Hippocampal formation (tissue), 2 donors: ENCODE measurements at regions not wholly inside any gene's neighbourhood (a gene's known extent, or its start where the extent isn't known, plus 50 kb on each side); places are given as distances from the start of the nearest gene placed in this dataset.
"Not testable (repeated sequence)": the region's sequence is repeated elsewhere in the genome, so short reads cannot be mapped to it uniquely, and the experiment has no call there.

ENCODE experiments used
- DNase-seq, 2 donors: peaks; one replicate each; lab custom pipeline; 2025; lab: John Stamatoyannopoulos, UW

DNA sequence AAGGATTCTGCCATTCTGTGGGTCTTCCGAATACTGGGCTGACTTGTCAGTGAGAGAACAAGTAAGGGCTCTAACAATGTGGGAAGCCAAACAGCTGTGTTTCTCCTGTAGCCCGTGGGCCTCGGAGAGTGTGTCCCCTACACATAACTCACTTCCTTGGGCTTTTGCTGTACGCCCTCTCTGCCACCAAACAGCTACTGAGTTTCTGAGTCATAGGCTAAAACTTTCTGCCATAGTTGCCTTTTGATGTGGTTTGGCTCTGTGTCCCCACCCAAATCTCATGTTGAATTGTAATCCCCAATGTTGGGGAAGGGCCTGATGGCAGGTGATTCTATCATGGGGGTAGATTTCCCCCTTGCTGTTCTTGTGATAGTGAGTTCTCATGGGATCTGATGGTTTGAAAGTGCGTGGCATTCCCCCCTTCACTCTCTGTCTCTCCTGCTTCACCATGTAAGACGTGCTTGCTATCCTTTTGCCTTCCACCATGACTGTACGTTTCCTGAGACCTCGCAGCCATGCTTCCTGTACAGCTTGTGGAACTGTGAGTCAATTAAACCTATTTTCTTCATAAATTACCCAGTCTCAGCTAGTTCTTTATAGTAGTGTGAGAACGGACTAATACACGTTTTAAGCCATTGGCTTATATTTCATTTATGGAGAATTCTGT lies 194.8 kb upstream of the HMCN1 start:
- no peak for DNase-seq

DNA sequence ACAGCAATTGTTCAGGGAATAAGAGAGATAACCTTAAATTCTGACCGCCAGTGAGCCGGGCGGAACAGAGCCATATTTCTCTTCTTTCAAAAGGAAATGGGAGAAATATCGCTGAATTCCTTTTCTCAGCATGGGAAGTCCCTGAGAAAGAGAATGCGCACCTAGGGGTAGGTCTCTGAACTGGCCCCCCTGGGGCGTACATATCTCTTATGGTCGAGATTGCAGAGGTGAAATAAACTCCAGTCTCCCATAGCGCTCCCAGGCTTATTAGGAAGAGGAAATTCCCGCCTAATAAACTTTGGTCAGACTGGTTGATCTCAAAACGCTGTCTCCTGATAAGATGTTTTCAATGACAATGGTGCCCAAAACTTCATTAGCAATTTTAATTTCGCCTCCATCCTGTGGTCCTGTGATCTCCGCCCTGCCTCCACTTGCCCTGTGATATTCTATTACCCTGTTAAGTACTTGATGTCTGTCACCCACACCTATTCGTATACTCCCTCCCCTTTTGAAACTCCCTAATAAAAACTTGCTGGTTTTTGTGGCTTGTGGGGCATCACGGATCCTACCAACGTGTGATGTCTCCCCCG lies 195.8 kb upstream of the HMCN1 start:
- not testable (repeated sequence) for DNase-seq

DNA sequence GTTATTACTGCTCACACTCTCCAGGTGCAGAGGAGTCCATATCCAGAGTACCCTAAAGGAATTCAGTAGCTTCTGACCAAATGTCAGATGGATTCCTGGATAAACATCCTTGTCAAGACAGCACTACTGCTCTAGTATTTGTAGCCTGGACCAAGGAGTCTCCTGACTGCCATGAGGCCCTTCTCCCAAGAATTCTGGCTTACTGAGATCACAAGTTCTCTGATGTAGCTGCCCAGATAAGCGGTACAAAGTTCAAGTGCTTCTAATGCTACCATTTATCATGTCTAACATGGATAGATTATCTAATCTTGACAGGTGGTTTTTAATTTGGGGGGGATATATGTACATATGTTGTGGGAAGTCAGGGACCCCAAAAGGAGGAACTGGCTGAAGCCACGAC lies 196.6 kb upstream of the HMCN1 start:
- DNase-seq: no peak

DNA sequence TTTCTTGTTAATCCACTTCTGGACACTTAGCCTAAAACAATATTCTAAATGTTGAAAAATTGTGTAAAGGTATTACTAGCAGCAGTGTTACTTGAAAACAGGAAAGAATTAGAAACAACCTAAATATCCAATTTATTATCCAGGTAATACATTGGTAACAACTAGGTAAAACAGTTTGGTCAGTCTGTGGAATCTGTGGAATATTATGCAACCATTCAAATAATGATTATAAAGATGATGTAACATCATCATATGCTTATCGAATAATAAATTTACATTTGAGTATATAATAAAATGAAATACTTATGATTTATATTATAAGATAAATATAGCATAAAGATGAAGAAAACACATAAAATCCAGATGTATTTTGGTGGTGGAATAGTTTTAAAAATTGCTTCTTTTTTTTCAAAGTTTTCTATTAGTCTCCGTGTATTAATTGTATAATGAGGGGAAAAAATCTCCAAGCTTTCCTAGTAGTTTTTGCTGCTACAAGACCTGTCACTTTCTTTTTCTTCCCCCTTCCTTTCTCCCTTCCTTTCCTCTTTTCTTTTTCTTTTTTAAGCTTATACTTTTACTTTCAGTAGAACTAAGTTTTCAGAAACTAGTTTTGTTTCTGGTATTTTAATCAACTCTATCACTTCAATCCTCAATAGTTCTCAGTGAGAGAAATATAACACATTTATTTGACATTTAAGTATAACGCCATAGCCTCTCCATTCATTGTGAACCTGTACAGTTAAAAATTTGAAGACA lies 197.8 kb upstream of the HMCN1 start:
- DNase-seq: no peak

DNA sequence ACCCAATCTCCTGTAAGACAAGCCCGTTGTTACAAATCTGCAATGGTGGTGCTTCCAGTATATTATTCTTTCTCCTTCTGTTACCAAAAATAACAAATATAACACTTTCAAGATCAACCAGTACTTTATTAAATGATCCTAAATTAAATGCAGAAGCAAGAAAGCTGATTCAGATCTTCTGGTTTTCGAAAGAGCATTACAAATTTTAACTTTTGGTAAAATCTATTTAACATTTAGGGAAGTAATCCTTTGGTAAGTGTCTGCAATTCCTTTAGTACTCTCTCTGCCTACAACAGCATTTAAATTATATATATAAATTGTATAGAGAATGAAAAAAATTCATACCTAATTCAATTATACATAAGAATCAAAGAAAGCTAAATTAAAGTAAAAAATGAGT lies 198.6 kb upstream of the HMCN1 start:
- DNase-seq: no peak

DNA sequence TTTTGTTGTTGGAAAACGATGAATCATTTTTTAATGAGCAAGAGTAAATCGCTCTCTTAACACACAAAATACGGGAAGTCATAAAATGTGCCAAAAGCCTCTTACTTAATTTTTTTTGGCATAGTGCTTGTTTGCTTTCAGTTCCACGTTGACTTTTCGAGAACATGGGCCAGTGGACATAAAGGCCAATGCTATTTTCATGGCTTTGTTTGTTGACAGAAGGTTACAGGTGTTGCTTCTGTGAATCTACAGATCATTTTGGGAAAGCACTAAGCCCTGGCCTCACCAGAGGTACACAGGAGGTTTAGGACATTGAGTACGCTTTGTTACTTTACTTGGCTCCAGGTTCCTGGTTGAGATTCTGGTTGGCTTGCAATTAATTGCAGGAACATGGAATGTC lies 199.4 kb upstream of the HMCN1 start:
- DNase-seq: no peak

DNA sequence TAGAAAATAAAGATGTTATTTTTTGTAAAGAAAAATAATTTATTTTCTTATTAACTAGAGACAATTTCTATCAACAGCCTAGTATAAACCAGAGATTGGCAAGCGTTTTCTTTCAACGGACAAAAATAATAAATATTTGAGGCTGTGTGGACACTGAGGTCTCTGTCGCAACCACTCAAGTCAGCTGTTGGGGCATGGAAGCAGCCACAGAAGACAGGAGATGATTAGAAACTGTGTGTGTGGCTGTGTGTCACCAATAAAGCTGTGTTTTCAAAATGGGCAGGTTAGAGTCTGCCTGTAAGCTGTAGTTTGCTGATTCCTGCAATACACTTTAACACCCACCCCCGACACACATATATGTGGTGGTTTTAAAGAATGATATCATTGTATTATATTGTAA lies 200.6 kb upstream of the HMCN1 start:
- DNase-seq: no peak

DNA sequence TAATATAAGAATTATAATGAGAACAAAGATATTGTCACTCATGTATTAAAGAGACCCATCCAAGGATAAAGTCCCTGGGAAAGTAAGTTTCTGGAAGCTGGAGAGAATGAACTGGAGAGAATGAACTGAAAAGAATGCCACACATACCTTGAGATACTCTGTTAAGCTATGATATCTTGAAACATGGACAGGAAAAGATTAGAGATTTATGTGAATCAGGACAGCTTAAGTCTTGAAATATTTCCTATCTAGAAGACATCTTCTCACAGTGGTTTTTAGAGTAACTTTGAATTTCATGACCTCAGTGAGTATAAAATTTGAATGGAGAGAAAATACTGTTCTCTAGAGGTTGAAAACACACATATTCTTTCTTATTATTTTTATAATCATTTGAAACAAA lies 201.3 kb upstream of the HMCN1 start:
- no peak for DNase-seq

DNA sequence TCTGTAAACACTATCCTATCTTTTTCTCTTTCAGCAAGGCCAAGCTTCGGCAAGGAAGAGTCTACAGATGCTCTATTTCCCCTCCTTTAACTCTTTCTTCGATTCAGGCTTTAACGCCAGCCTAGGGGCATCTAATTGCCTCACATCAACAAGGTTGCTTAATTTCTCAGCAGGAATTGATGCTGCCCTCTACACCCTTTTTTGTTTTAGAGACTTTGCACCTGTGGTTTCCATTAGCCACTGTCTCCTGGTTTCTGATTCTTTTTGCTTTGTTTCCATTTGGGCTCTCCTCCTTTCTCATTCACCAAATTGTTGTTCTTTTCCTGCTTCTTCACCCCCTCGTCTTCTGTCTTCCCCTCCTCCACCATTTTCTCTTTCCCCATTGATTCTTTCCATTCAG lies 202.4 kb upstream of the HMCN1 start:
- no peak for DNase-seq

DNA sequence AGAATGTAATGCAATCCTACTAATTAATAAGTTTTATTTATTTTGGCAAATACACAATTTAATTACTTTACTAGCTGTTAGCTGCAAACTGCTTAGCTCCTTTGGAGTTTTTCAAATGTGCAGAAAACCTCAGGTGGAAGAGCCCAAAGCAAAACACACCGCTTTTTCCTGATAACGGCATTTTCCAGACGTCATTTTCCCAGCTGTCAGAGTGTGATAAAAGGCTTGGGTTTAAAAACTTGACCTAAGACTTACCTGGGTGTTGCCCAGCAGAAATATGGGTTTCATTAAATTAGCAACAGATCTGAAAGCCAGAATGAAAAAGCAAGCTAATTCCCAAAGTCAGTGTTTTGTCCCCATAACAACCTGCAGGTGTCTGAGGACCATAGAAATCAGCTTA lies 204.0 kb upstream of the HMCN1 start:
- no peak for DNase-seq

DNA sequence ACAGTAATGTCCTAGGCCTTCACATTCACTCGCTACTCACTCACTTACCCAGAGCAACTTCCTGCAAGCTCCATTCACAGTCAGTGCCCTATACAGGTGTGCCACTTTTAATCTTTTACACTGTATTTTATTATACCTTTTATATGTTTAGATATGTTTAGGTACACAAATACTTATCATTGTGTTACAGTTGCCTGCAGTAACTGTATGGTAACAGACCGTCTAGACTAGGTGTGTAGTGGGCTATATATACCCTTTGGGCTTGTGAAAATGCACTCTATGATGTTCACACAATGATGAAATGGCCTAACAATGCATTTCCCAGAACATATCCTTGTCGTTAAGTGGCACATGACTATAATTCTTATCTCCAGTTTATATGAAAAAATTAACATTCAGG lies 204.5 kb upstream of the HMCN1 start:
- no peak for DNase-seq

DNA sequence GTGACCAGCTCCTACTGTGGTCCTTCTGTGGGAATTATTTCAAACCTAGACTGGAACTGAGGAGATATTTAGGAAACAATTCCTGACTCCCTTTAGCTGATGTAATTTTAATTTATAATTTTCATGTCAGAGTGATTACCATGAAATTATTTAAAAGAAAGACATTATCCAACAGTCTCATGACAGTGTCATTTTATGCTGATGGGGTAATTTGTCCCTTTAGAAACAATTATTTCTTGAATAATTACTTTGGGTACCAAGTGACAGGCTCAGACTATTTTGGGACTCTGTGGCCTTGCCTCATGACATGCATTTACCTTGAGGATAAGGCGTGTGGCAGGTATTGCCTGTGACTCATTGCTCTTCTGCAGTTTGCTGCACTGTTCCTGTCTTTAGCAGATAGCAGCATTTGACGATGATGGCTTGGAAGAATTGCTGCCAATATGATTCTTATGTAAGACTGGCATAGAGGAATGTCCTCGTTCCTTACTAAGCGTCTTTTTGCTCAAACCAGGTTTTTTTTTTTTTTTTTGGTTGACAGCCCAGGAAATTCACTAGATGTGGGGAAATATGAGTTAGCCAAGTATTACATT lies 206.0 kb upstream of the HMCN1 start:
- no peak for DNase-seq

DNA sequence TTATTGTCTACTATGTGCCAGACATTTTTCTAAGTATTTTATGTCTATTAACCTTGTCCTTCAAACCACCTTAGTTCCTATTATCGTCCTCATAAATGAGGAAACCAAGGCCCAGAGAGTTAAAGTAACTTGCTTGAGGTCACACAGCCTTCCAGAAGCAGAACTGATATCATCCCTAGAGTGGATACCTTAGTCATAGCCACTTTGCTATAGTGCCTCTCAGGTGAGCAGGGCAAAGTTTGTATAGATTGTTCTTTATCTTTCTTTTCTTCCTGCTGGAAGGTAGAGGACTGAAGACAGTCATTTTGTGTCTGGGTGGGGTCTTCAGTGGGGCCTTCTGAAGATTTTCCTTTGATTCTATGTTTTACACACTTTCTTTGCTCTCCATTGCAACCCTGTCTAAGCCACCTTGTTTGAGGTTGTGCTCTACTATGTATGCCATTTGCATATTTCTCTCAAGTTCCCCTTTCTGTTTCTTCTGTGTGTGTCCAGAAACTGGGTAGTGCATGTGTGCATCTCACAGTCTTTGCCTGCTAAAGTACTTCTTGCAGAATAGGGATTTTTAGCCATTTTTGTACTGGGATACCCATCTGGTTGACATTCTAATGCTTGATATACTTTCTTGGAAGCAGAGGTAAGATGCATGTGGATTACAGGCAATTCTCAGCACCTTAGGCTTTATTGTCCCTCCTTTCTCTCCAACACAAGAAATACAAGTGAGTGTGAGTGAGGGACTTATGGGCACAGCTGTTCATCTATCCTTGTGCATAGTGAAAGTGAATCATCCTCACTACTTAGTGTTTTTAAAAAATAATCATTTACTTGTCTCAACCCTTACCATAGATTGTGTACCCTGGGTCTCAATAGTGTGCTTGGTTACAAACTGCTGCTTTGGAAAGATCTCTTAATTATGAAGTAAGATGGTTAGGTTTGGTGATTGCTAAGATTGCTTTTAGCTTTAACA lies 207.6 kb upstream of the HMCN1 start:
- DNase-seq: no peak

DNA sequence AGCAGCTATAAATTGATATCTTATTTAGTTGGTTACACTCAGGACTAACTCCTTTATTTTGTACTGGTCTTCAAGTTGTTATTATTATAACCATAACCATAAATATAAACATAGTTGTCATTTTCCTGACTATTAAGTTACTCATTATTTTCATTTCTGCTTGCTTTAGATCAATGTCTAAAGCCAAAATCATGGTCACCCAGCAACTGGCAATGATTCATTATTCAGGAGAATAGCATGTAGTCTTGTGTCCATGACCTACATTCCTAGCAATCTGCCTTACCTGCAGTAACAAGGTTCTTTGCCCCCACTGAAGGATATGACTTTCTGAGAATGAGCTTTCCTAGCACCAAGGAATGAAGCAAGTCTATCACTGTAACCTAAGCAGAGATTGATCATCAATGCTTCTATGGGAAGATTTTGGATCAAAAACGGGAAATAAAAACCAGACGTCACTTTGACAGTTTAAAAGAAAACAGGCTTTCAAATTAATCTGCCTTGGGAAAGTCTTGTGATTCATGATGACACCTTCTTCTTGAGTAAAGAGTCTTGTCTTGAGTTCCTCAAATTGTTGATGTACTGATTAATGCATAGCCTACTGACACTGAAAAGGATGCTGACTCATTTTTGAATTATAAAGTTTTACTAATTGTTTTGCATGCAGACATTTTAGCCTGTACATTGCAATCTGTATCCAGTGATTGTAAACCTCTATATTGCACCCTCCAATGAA lies 203.3 kb upstream of the IVNS1ABP start:
- no peak for DNase-seq

DNA sequence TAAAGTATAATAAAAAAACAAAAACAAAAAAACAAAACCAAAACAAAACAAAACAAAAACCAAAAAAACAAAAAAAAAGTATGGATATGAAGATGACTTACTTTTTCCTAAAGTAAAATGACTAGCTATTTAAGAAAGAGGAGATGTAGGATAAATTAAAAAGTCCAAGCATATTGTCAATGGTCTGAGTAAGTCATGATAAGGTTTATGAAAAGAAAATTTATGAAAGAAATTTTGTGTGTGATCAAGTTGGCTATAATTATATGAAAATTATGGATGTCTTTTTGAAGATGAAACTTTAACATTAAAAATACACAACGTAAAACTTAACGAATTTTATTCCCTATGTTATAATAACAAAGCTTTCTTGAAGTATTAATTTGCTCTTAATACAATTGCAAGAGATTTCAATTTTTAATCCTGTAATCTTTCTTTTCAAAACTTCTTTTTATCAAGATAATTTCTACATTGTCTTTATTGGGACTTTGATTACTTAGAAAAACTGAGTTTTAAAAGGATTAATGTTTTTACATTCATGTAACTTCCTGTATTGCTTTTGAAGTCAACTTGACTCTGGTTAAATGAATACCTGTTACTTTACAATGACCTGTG lies 200.9 kb upstream of the IVNS1ABP start:
- DNase-seq: no peak

DNA sequence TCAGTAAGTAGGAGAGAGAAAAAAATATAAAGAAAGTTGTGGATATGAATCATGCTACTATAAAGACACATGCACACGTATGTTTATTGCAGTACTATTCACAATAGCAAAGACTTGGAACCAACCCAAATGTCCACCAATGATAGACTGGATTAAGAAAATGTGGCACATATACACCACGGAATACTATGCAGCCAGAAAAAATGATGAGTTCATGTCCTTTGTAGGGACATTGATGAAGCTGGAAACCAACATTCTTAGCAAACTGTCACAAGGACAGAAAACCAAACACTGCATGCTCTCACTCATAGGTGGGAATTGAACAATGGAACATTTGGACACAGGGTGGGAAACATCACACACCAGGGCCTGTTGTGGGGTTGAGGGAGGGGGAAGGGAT lies 200.3 kb upstream of the IVNS1ABP start:
- not testable (repeated sequence) for DNase-seq

DNA sequence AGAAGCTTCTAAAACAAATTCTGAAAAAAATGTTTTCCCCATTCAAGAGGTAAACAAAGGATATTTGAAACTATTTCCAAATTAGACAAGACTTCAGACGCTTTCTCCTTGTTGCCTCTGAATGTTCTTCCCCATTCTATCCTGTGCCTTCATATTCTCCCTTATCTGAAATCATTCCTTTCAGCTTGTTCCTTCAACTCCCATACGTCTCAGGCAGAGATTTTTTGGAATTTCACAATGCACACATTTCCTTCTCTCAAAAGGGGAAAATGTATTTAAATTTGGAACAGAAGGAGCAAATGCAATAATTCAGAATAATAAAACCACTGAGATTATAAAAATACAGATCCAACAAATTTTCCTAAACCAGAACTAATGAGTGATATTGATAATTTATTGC lies 198.7 kb upstream of the IVNS1ABP start:
- no peak for DNase-seq

DNA sequence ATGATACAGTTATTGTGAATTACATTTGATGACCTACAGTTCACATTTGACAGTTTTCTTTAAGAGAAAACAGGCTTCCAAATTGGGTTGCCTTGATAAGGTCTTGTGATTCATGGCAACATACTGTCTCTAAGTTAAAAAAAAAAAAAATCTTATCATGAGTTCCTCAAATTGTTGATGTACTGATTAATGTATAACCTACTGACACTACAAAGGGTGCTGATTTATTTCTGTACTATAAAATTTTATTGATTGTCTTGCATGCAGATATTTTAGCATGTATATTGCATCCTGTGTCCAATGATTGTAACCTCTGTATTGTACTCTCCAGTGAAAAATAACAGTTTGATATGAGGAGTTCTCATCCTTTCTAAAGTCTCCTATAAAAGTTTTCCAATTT lies 197.3 kb upstream of the IVNS1ABP start:
- no peak for DNase-seq

DNA sequence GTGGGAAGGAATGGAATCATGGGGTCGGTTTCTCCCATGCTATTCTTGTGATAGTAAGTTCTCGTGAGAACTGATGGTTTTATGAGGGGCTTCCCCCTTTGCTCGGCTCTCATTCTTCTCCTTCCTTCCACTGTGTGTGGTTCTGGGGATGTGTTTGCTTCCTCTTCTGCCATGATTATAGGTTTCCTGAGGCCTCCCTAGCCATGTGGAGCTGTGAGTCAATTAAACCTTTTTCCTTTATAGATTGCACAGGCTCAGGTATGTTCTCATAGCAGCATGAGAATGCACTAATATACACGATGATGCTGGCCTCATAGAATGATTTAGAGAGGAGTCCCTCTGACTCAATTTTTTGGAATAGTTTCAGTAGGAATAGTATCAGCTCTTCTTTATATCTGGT lies 195.4 kb upstream of the IVNS1ABP start:
- DNase-seq: no peak

DNA sequence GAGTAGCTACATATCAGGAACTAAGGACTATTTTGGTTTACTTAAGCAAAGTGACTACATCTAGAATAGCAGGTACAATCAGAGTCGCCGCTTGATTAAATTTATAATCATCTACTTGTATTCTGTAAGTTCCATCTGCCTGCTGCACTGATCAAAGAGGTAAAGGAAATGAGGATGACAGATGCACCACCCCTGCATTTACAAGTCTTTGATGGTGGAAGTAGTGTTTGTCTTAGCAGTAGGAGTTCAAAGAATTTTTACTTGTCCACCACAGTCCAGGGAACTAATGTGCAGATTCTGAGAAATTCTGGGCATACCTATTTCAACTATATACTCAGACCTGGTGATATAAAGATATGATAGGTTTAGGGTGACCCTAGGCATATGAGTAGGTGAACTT lies 184.1 kb upstream of the IVNS1ABP start:
- no peak for DNase-seq
